ENCODE measurements at regions not wholly inside any gene's neighbourhood (a gene's known extent, or its start where the extent isn't known, plus 50 kb on each side); places are given as distances from the start of the nearest gene placed in this dataset.

DNA sequence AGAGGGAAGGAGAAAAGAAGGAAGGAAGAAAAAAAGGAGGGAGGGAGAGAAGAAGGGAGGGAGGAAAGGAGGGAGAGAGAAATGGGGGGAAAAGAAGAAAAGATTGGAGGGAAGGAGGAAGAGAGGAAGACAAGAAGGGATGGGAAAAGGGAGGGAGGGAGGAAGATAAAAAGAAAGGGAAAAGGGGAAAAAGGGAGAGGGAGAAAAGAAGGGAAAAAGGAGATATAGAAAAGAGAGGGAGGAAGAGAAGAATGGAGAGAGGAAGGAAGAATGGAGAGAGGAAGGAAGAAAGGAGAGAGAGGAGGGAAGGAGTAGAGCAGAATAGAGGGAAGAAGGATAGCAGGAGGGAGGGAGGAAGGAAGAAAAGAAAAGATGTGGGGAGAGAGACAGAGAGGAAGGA lies 334.6 kb downstream of the TSHZ3 start:
- no peaks in the 10 kb centered on the region for H3K9me3 ChIP-seq (ENCODE audit: low read length)
- no peak overlapping the region for H2AFZ ChIP-seq (ENCODE audit: low read depth, low read length)
- no peaks in the 10 kb centered on the region for H3K36me3 ChIP-seq (ENCODE audit: insufficient read depth, low read length)
- H3K27me3 ChIP-seq (ENCODE audit: insufficient read depth, low read length): no peaks in the 10 kb centered on the region
- no peaks in the 10 kb centered on the region for H3K4me1 ChIP-seq (ENCODE audit: insufficient read depth, low read length)
- no peak overlapping the region for H3K4me3 ChIP-seq (ENCODE audit: low read length)

DNA sequence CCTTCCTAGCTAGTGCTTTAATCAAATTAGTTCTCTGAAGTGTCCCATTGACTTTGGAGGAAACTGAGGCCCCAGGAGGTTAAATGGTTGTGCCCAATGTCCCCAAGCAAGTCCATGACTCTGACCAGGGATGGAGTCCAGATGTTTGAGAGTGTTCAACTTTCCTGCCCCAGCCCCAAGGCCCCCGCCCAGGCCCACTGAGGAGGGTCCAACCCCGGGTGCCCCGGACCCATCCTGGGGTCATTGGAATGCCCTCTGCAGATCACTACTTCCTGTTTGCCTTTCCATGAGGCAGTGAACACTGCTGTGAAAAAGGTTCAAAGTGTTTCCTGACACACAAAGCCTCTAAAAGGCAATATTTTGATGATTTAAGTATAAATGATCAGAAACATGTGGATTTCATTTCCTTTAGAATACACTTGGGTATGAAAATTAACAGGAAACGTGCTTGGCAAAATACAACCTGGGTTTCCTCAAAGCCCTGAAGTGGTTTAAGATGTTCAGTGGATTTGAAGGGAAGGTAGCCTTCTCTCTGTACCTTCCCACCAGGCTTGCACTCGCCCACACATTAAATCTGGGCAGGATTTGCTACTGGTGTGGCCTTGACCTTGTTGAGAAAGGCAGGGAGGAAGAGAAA lies 335.7 kb downstream of the TSHZ3 start:
- no peak overlapping the region for H2AFZ ChIP-seq (ENCODE audit: low read depth, low read length)
- H3K27me3 ChIP-seq (ENCODE audit: insufficient read depth, low read length): no peaks in the 10 kb centered on the region
- H3K36me3 ChIP-seq (ENCODE audit: insufficient read depth, low read length): no peaks in the 10 kb centered on the region
- H3K9me3 ChIP-seq (ENCODE audit: low read length): no peaks in the 10 kb centered on the region
- H3K4me3 ChIP-seq (ENCODE audit: low read length): no peak overlapping the region
- no peaks in the 10 kb centered on the region for H3K4me1 ChIP-seq (ENCODE audit: insufficient read depth, low read length)

DNA sequence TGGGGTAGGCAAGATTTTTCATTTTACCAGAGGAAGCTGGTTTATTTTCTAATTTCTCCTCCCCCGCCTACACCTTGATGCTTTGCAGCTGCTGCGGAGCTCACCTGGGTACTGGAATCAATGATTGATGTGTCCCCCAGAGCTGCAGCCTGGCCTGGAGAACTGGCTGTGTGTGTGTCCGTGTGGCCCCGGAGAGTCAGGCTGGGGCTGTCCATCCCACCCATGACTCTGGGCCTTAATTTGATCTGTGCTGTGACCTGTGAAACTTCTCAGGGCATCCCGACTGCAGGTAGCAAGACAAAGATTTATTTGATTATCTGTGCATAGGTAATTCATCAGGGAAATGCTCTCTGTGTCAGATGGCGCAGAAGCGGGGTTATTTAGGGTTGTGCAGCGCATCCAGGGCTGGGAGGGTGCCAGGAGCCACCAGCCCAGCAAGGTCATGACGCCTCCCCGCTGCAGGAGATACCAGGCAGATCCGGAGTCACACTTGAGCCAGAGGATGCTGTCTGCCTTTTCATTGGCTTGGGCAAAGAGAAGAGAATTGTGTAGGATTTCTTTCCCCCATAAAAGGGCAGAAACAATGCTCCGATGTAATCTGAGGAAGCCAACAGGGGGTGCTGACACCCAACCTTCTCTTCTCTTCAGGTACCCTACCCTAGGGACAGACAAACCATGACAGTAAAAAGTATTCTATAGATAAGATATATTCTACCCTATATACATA lies 346.6 kb downstream of the TSHZ3 start:
- no peak overlapping the region for H2AFZ ChIP-seq (ENCODE audit: low read depth, low read length)
- no peaks in the 10 kb centered on the region for H3K9me3 ChIP-seq (ENCODE audit: low read length)
- H3K27me3 ChIP-seq (ENCODE audit: insufficient read depth, low read length): no peaks in the 10 kb centered on the region
- H3K4me1 ChIP-seq (ENCODE audit: insufficient read depth, low read length): no peaks in the 10 kb centered on the region
- H3K4me3 ChIP-seq (ENCODE audit: low read length): no peak overlapping the region
- no peaks in the 10 kb centered on the region for H3K36me3 ChIP-seq (ENCODE audit: insufficient read depth, low read length)

DNA sequence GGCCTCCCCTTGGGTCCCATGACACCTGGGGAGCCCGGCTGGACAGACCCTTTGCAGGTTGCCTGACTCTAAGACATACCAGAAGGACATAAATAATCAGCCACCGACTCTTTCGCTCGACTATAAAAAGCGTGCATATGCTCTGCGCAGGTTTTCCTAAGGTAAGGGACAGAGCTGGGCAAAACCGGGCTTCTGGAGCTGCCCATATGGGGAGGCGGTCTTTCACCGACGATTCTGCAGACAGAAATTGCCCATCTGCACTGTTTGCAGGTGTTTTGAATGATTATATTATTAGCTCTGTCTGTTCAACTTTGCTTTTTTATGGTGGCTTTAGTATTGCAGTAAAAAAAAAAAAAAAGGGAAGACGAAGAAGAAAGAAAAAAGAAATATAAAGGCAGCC lies 347.2 kb downstream of the TSHZ3 start:
- Histone ChIP-seq H3K27me3 (ENCODE audit: insufficient read depth, low read length) (no peaks in the 10 kb centered on the region), H2AFZ (ENCODE audit: low read depth, low read length) (no peak overlapping the region), H3K4me1 (ENCODE audit: insufficient read depth, low read length) (no peaks in the 10 kb centered on the region), H3K9me3 (ENCODE audit: low read length) (no peaks in the 10 kb centered on the region), H3K36me3 (ENCODE audit: insufficient read depth, low read length) (no peaks in the 10 kb centered on the region), H3K4me3 (ENCODE audit: low read length) (no peak overlapping the region)

DNA sequence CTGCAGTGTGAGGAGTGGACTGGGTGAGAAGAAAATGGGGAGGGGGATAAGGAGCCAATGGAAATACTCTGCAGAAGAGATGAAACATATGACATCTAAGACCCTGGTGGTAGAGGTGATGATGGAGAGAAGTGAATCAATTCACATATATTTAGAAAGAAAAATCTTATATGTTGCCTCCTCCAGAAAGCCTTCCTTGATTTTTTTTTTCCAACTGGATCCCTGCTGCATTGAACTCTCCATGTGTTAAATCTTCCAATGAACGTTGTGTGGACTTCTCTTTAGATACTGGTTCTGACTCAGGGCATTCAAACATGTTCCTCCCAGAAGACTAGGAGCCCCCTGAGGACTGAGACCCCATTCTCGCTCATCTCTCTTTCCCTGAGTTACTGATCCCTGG lies 348.3 kb downstream of the TSHZ3 start:
- Histone ChIP-seq H3K36me3 (ENCODE audit: insufficient read depth, low read length) (no peaks in the 10 kb centered on the region), H3K27me3 (ENCODE audit: insufficient read depth, low read length) (no peaks in the 10 kb centered on the region), H3K9me3 (ENCODE audit: low read length) (no peaks in the 10 kb centered on the region), H3K4me3 (ENCODE audit: low read length) (no peak overlapping the region), H2AFZ (ENCODE audit: low read depth, low read length) (no peak overlapping the region), H3K4me1 (ENCODE audit: insufficient read depth, low read length) (no peaks in the 10 kb centered on the region)

DNA sequence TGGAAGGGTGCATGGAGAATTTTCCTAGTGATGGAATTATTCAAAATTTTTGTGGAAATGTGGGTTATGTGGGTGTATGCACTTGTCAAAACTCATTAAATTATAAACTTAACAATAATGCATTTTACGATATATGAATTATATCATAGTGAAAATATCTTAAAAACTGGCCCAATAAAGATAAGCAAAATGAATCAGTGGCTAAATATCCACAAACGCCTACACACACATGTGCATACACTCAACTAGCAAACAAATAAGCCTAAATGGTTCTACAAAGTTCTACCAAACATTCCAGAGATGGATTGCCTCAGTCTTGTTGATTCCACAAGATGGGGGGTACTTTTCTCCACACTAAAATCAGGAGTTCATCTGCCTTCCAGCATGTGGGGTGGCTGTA lies 349.5 kb downstream of the TSHZ3 start:
- no peak overlapping the region for H3K4me3 ChIP-seq (ENCODE audit: low read length)
- H3K27me3 ChIP-seq (ENCODE audit: insufficient read depth, low read length): no peaks in the 10 kb centered on the region
- H3K36me3 ChIP-seq (ENCODE audit: insufficient read depth, low read length): no peaks in the 10 kb centered on the region
- no peaks in the 10 kb centered on the region for H3K4me1 ChIP-seq (ENCODE audit: insufficient read depth, low read length)
- H3K9me3 ChIP-seq (ENCODE audit: low read length): no peaks in the 10 kb centered on the region
- no peak overlapping the region for H2AFZ ChIP-seq (ENCODE audit: low read depth, low read length)

DNA sequence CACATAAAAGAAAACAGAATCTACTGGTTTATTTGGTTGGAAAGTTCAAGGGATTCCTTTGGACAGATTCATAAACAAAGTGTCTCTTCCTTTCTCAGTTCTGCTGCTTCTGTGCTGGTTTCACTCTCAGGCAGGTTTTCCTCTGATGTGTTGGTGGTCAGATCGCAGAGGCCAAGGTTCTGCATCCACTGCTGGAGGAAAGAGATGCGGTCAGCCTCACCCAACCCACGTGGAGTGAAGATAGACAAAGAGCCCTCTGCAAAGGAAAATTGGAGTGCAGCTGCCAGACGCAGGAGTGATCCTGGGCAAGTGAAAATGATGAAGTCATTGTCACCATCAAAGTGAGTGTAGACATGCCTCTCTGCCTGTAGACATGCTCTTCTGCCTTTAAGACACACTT lies 352.0 kb downstream of the TSHZ3 start:
- H3K27me3 ChIP-seq (ENCODE audit: insufficient read depth, low read length): no peaks in the 10 kb centered on the region
- no peaks in the 10 kb centered on the region for H3K4me1 ChIP-seq (ENCODE audit: insufficient read depth, low read length)
- no peaks in the 10 kb centered on the region for H3K9me3 ChIP-seq (ENCODE audit: low read length)
- no peak overlapping the region for H3K4me3 ChIP-seq (ENCODE audit: low read length)
- H2AFZ ChIP-seq (ENCODE audit: low read depth, low read length): no peak overlapping the region
- no peaks in the 10 kb centered on the region for H3K36me3 ChIP-seq (ENCODE audit: insufficient read depth, low read length)

DNA sequence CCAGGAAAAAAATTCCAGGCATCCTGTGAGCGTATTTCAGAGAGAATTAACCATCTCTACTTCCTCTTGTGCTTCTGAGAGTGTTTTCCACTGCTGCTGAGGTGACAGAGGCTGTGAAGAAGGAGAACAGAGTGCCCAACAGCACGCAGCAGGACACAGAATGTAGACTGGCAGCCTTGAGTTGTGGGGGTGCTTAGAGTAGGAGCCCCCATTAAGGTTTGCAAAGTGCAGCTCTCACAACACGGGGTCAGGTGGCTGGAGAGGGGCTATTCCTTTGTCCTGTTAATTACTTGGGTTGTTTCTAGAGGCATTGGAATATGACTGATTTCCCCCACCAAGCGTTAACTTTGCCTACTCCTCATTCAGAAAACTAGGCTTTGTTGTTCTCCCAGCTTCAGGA lies 370.6 kb downstream of the TSHZ3 start:
- Histone ChIP-seq H3K9me3 (ENCODE audit: low read length) (no peaks in the 10 kb centered on the region), H3K27me3 (ENCODE audit: insufficient read depth, low read length) (no peaks in the 10 kb centered on the region), H3K36me3 (ENCODE audit: insufficient read depth, low read length) (no peaks in the 10 kb centered on the region), H2AFZ (ENCODE audit: low read depth, low read length) (no peak overlapping the region), H3K4me1 (ENCODE audit: insufficient read depth, low read length) (no peaks in the 10 kb centered on the region), H3K4me3 (ENCODE audit: low read length) (no peak overlapping the region)

DNA sequence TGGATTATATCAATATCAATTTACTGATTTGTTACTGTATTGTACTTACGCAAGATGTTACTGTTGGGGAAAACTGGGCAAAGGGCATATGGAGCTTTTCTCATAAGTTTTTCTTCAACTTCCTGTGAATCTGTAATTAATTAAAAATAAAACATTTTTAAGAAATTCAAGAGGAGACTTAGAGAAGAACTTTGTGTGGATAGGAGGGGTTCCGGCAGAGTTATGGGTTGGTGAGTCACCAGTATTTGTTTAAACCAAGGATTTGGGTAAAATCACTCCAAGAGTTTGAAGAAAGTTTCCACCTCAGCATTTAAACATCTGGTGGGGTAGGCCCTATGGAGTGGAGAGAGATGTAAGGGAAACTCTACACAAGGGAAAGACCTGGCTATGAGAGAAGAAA lies 379.6 kb downstream of the TSHZ3 start:
- H3K36me3 ChIP-seq (ENCODE audit: insufficient read depth, low read length): no peaks in the 10 kb centered on the region
- no peak overlapping the region for H3K4me3 ChIP-seq (ENCODE audit: low read length)
- peaks cover 2% of the 10 kb centered on the region for H3K27me3 ChIP-seq (ENCODE audit: insufficient read depth, low read length)
- H3K4me1 ChIP-seq (ENCODE audit: insufficient read depth, low read length): no peaks in the 10 kb centered on the region
- no peak overlapping the region for H2AFZ ChIP-seq (ENCODE audit: low read depth, low read length)
- no peaks in the 10 kb centered on the region for H3K9me3 ChIP-seq (ENCODE audit: low read length)

DNA sequence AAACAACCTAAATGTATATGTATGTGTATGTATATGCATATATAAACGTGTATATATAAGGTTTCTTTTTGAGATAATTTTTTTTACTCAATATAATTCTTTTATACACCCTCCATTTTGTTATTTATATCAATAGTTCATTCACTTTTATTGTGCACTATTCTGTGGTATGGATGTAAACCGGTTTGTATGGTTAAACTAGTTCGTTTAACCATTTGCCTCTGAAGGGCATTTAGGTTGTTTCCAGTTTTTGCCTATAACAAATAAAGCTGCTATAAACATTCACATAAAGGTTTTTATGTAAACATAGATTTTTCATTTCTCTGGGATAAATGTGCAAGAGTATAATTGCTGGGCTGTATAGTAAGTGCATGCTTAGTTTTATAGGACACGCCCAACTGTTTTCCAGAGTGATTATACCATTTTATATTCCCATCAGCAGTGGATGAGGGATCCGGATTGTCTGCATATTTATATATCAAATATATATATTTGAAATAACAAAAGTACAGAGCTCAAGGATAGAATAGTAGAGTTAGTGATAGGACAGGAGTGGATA lies 380.3 kb downstream of the TSHZ3 start:
- Histone ChIP-seq H2AFZ (ENCODE audit: low read depth, low read length) (no peak overlapping the region), H3K9me3 (ENCODE audit: low read length) (no peaks in the 10 kb centered on the region), H3K36me3 (ENCODE audit: insufficient read depth, low read length) (no peaks in the 10 kb centered on the region), H3K4me3 (ENCODE audit: low read length) (no peak overlapping the region), H3K4me1 (ENCODE audit: insufficient read depth, low read length) (no peaks in the 10 kb centered on the region), H3K27me3 (ENCODE audit: insufficient read depth, low read length) (peaks cover 2% of the 10 kb centered on the region)

DNA sequence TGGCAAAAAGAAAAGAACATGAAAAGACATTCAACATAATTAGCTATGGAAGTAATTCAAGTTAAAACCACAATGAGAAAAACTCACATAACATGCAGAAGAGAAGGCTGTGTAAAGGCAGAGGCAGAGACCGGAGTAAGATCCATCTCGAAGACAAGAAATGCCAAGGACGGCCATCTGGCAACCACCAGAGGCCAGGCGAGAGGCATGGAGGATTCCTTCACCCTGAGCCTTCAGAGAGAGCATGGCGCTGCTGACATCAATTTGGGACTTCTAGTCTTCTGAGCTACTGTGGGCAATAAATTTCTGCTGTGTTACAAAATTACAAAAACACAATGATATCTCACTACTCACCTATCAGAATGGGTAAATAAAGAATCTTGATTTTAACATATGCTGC lies 381.0 kb downstream of the TSHZ3 start:
- Histone ChIP-seq H3K4me3 (ENCODE audit: low read length) (no peak overlapping the region), H3K4me1 (ENCODE audit: insufficient read depth, low read length) (no peaks in the 10 kb centered on the region), H2AFZ (ENCODE audit: low read depth, low read length) (no peak overlapping the region), H3K36me3 (ENCODE audit: insufficient read depth, low read length) (no peaks in the 10 kb centered on the region), H3K27me3 (ENCODE audit: insufficient read depth, low read length) (peaks cover 2% of the 10 kb centered on the region), H3K9me3 (ENCODE audit: low read length) (no peaks in the 10 kb centered on the region)

DNA sequence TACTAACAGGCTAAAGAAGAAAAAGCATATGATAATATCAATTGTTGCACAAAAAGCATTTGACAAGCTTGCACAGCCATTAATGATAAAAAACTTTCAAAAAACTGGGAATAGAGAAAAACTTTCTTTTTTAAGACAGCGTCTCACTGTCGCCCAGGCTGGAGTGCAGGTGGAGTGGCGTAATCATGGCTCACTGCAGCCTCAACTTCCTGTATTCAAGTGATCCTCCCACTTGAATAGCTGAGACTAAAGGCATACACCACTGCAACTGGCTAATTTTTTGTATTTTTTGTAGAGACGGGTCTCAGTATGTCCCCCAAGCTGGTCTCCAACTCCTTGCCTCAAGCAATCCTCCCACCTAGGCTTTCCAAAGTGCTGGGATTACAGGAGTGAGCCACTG lies 382.8 kb downstream of the TSHZ3 start:
- no peaks in the 10 kb centered on the region for H3K36me3 ChIP-seq (ENCODE audit: insufficient read depth, low read length)
- no peaks in the 10 kb centered on the region for H3K4me1 ChIP-seq (ENCODE audit: insufficient read depth, low read length)
- no peak overlapping the region for H2AFZ ChIP-seq (ENCODE audit: low read depth, low read length)
- peaks cover 2% of the 10 kb centered on the region for H3K27me3 ChIP-seq (ENCODE audit: insufficient read depth, low read length)
- no peaks in the 10 kb centered on the region for H3K9me3 ChIP-seq (ENCODE audit: low read length)
- no peak overlapping the region for H3K4me3 ChIP-seq (ENCODE audit: low read length)

DNA sequence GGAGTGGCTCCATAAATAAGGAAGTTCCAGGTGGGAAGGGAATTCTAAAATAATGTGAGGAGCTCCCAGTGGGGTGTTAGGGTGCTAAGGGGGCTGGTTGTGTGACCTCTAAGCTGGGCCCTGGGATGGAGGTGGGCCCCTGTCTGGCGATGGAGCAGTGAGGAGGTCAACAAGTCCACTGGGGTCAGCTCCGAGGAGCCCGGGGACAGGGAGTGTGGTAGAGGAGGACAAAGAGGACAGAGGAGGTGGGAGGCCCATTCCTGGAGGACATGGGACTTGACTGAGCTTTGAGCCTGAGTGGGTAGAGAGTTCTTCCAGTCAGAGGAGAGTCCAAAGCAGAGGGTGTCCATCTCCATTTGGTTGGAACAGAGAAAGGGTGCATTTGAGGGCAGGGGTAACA lies 390.2 kb downstream of the TSHZ3 start:
- Histone ChIP-seq H3K4me3 (ENCODE audit: low read length) (no peak overlapping the region), H3K9me3 (ENCODE audit: low read length) (no peaks in the 10 kb centered on the region), H3K36me3 (ENCODE audit: insufficient read depth, low read length) (no peaks in the 10 kb centered on the region), H2AFZ (ENCODE audit: low read depth, low read length) (no peak overlapping the region), H3K4me1 (ENCODE audit: insufficient read depth, low read length) (no peaks in the 10 kb centered on the region), H3K27me3 (ENCODE audit: insufficient read depth, low read length) (no peaks in the 10 kb centered on the region)
